GM12873 (cell line): ENCODE measurements at regions not wholly inside any gene's neighbourhood (a gene's known extent, or its start where the extent isn't known, plus 50 kb on each side); places are given as distances from the start of the nearest gene placed in this dataset.

Experiments used
- CTCF ChIP-seq: IDR thresholded peaks from 2 replicates; pipeline ENCODE4 v1.5.1; 2012; ENCODE audit warnings: low read depth, mild to moderate bottlenecking, moderate library complexity, low read length, control low read depth; ENCODE audit not compliant: insufficient read depth; ENCODE audit errors: missing control alignments

GRCh38 chr18:24663026-24663425 lies 202.6 kb downstream of the HRH4 start:
- no peak for TF ChIP-seq CTCF

- TF ChIP-seq CTCF: no peak
Measured at GRCh38 chr18:24669015-24669414, 208.6 kb downstream of the HRH4 start.

- TF ChIP-seq CTCF: no peak
Measured at GRCh38 chr18:24669502-24669901, 209.1 kb downstream of the HRH4 start.

- no peak for TF ChIP-seq CTCF
Measured at GRCh38 chr18:24672165-24672941, 211.9 kb downstream of the HRH4 start.

GRCh38 chr18:24674200-24674599 lies 213.8 kb downstream of the HRH4 start:
- no peak for TF ChIP-seq CTCF

GRCh38 chr18:24674605-24675004 lies 214.2 kb downstream of the HRH4 start:
- no peak for TF ChIP-seq CTCF

- no peak for TF ChIP-seq CTCF
Measured at GRCh38 chr18:24677011-24677410, 216.6 kb downstream of the HRH4 start.

GRCh38 chr18:24678107-24678506 lies 217.7 kb downstream of the HRH4 start:
- no peak for TF ChIP-seq CTCF
